PFSK-1 (cell line): ENCODE measurements at regions not wholly inside any gene's neighbourhood (a gene's known extent, or its start where the extent isn't known, plus 50 kb on each side); places are given as distances from the start of the nearest gene placed in this dataset.

Experiments
- FOXP2 ChIP-seq: optimal IDR thresholded peaks from 2 replicates; pipeline ENCODE3; 2011; ENCODE audit warnings: borderline replicate concordance, control low read depth, inconsistent platforms; ENCODE audit not compliant: insufficient read depth; ENCODE audit errors: extremely low read length, extremely low read depth
- POLR2AphosphoS5 ChIP-seq: IDR thresholded peaks from 2 replicates; pipeline ENCODE4 v1.6.1; 2012; ENCODE audit warnings: low read depth, mild to moderate bottlenecking, control low read depth, low read length, moderate library complexity
- SIN3A ChIP-seq: IDR thresholded peaks from 2 replicates; pipeline ENCODE4 v1.6.1; 2012; ENCODE audit warnings: mild to moderate bottlenecking, low read length, moderate library complexity, borderline replicate concordance; ENCODE audit not compliant: insufficient read depth
- TAF1 ChIP-seq: IDR thresholded peaks from 2 replicates; pipeline ENCODE4 v1.6.1; 2012; ENCODE audit warnings: low read length, control low read depth, borderline replicate concordance; ENCODE audit not compliant: insufficient read depth
- TF ChIP-seq, protein P1 (sequence below), 2 experiments: IDR thresholded peaks; 2 replicates each; pipeline versions ENCODE4 v1.6.1 to v1.8.0; 2011 to 2012; ENCODE audit warnings: low read depth in 2 of 2, low read length in 2 of 2, control low read depth in 1 of 2, inconsistent platforms in 1 of 2, mild to moderate bottlenecking in 1 of 2, moderate library complexity in 1 of 2; ENCODE audit not compliant: insufficient read depth in 1 of 2

GRCh38 chr20:40050596-40050995 is 638.4 kb downstream of the MAFB start:
- TF ChIP-seq POLR2AphosphoS5 (no peak), FOXP2 (no peak), SIN3A (no peak), TAF1 (no peak)
- TF ChIP-seq, protein P1, sequence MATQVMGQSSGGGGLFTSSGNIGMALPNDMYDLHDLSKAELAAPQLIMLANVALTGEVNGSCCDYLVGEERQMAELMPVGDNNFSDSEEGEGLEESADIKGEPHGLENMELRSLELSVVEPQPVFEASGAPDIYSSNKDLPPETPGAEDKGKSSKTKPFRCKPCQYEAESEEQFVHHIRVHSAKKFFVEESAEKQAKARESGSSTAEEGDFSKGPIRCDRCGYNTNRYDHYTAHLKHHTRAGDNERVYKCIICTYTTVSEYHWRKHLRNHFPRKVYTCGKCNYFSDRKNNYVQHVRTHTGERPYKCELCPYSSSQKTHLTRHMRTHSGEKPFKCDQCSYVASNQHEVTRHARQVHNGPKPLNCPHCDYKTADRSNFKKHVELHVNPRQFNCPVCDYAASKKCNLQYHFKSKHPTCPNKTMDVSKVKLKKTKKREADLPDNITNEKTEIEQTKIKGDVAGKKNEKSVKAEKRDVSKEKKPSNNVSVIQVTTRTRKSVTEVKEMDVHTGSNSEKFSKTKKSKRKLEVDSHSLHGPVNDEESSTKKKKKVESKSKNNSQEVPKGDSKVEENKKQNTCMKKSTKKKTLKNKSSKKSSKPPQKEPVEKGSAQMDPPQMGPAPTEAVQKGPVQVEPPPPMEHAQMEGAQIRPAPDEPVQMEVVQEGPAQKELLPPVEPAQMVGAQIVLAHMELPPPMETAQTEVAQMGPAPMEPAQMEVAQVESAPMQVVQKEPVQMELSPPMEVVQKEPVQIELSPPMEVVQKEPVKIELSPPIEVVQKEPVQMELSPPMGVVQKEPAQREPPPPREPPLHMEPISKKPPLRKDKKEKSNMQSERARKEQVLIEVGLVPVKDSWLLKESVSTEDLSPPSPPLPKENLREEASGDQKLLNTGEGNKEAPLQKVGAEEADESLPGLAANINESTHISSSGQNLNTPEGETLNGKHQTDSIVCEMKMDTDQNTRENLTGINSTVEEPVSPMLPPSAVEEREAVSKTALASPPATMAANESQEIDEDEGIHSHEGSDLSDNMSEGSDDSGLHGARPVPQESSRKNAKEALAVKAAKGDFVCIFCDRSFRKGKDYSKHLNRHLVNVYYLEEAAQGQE (IDR thresholded peaks at IDR 0.05; ENCODE audit: insufficient read depth in 1 of 2, low read depth in 2 of 2, low read length in 2 of 2) = no peak

GRCh38 chr20:40049854-40050253 is 639.2 kb downstream of the MAFB start:
- TF ChIP-seq SIN3A (no peak), TAF1 (no peak)

- TF ChIP-seq, protein P1 (IDR thresholded peaks at IDR 0.05; ENCODE audit: insufficient read depth in 1 of 2, low read depth in 2 of 2, low read length in 2 of 2) = no peak
- TF ChIP-seq POLR2AphosphoS5 = no peak
- no peak for TF ChIP-seq SIN3A
- no peak for TF ChIP-seq FOXP2
Measured at GRCh38 chr20:40046703-40047102, 642.3 kb downstream of the MAFB start.

DNA sequence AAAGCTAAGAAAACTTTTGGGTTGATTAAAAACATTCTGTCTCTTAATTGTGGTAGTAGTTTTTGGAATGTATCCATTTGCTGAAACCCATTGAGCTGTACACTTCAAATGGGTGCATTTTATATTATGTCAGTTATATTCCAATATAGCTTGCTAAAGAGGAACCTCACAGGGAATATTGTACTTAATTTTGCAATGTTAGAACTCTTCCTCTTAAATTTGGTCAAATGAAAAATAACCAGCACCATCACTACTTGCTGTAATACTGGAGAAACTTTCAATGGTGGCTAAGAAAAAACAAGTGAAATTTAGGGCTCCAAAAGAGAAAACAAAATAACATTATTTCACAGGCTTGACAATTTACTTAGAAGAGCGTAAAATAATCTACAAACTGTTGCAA is 651.5 kb downstream of the MAFB start:
- TF ChIP-seq TAF1 (no peak), POLR2AphosphoS5 (no peak), SIN3A (no peak), FOXP2 (no peak)
- TF ChIP-seq, protein P1 (IDR thresholded peaks at IDR 0.05; ENCODE audit: insufficient read depth in 1 of 2, low read depth in 2 of 2, low read length in 2 of 2) = no peak

DNA sequence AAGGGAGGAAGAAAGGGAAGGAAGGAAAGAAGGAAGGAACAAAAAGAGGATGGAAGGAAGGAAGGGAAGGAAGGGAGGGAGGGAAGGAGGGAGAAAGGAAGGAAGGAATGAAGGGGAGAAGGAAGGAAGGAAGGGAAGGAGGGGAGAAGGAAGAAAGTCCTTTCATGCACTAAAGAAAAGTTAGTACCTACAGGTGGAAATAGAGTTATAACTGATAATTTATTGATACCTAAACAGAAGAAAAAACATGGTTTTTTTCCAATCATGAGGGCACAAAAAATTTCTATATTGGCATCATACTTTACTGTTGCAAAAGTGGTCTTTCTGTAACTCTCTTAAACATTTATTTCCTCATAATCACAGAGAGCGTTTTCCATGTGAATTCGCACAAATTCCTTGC is 659.4 kb downstream of the MAFB start:
- no peak for TF ChIP-seq POLR2AphosphoS5
- no peak for TF ChIP-seq FOXP2
- no peak for TF ChIP-seq SIN3A

DNA sequence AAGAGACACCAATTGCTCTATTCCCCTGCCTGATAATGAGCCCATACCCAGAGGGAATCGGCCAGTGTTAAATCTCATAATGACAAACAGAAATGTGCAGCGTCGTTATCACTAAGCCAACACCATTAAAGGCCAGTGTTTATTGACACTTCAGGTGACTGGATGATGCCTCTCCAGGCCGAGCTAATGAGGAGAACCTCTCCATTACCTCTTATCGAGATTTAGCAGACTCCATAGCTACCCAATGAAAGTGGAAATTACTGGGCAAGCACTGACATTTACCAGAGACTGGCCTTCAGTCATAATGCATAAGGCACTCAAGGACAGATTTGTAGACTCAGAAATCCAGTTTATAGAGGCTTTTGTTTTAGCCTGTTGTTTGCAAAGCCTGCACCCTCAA is 669.5 kb downstream of the MAFB start:
- TF ChIP-seq TAF1 = no peak
- TF ChIP-seq, protein P1 (IDR thresholded peaks at IDR 0.05; ENCODE audit: insufficient read depth in 1 of 2, low read depth in 2 of 2, low read length in 2 of 2) = no peak
- no peak for TF ChIP-seq FOXP2
- TF ChIP-seq POLR2AphosphoS5 = no peak
- no peak for TF ChIP-seq SIN3A
